Activated CD8-positive, alpha-beta memory T cell treated with anti-CD3 and anti-CD28 coated beads, Interleukin-2, amount 10 ng/mL, durations not matched to agents 7 days and 5 days (primary cell): ENCODE measurements at regions not wholly inside any gene's neighbourhood (a gene's known extent, or its start where the extent isn't known, plus 50 kb on each side); places are given as distances from the start of the nearest gene placed in this dataset.
"Not testable (repeated sequence)": the region's sequence is repeated elsewhere in the genome, so short reads cannot be mapped to it uniquely, and the experiment has no call there.

Experiments
- ATAC-seq: fragments of 150-1000 bp; cut with Tn5 transposase; one replicate; pipeline ENCODE4 v1.10.0; 2021; ENCODE audit warnings: moderate library complexity
- CTCF ChIA-PET: fragments of 350-600 bp; sonication (Branson Sonifier 250); formaldehyde crosslinking; loops from one replicate; lab custom pipeline; 2021; ENCODE audit warnings: antibody characterized with exemption; lab: Charles Lee
- DNase-seq: peaks from one replicate; pipeline ENCODE4 v3.0.0-alpha.2; 2020
- H3K27ac Mint-ChIP-seq: one replicate; pipeline ENCODE4 v1.8.0; 2021; ENCODE audit warnings: mild to moderate bottlenecking, mixed read lengths
- H3K27me3 Mint-ChIP-seq: one replicate; pipeline ENCODE4 v1.8.0; 2021; ENCODE audit warnings: mixed read lengths
- H3K36me3 Mint-ChIP-seq: one replicate; pipeline ENCODE4 v1.8.0; 2021; ENCODE audit warnings: mild to moderate bottlenecking, mixed read lengths
- H3K4me1 Mint-ChIP-seq: one replicate; pipeline ENCODE4 v1.8.0; 2021; ENCODE audit warnings: mixed read lengths
- H3K4me3 Mint-ChIP-seq: one replicate; pipeline ENCODE4 v1.8.0; 2021; ENCODE audit warnings: mild to moderate bottlenecking, moderate library complexity, mixed read lengths
- H3K9me3 Mint-ChIP-seq: one replicate; pipeline ENCODE4 v1.8.0; 2022; ENCODE audit warnings: low read depth, mixed read lengths

GRCh38 chr12:116443821-116444589 lies 115.2 kb upstream of the MAP1LC3B2 start:
- ATAC-seq (no peak), DNase-seq (no peak)
- H3K4me1 Mint-ChIP-seq, result no peaks in the 10 kb centered on the region
- no peaks in the 10 kb centered on the region for H3K36me3 Mint-ChIP-seq
- no peak overlapping the region for H3K27ac Mint-ChIP-seq
- H3K27me3 Mint-ChIP-seq, result peaks cover 2% of the 10 kb centered on the region
- no peak overlapping the region for H3K4me3 Mint-ChIP-seq
- H3K9me3 Mint-ChIP-seq, result no peaks in the 10 kb centered on the region
- CTCF ChIA-PET, result no interaction called here

GRCh38 chr12:116444590-116444943 lies 114.6 kb upstream of the MAP1LC3B2 start:
- Mint-ChIP-seq H3K27me3 (peaks cover 2% of the 10 kb centered on the region), H3K36me3 (no peaks in the 10 kb centered on the region), H3K9me3 (no peaks in the 10 kb centered on the region), H3K4me3 (no peak overlapping the region), H3K4me1 (no peaks in the 10 kb centered on the region), H3K27ac (no peak overlapping the region)
- no peak for DNase-seq
- no peak for ATAC-seq
- CTCF ChIA-PET, result no interaction called here

GRCh38 chr12:116448165-116448739 lies 110.9 kb upstream of the MAP1LC3B2 start:
- no peak for ATAC-seq
- DNase-seq, result no peak

GRCh38 chr12:116450406-116450910 lies 108.7 kb upstream of the MAP1LC3B2 start:
- Mint-ChIP-seq H3K9me3 (no peaks in the 10 kb centered on the region), H3K36me3 (no peaks in the 10 kb centered on the region), H3K4me1 (peaks cover 9% of the 10 kb centered on the region), H3K4me3 (no peak overlapping the region), H3K27me3 (peaks cover 2% of the 10 kb centered on the region), H3K27ac (no peak overlapping the region)
- ATAC-seq (no peak), DNase-seq (no peak)
- CTCF ChIA-PET, result interaction anchor here (0.6 kb wide), 1 partner anchor 184 kb away, joined by 3 read pairs; no protein-coding TSS in a partner anchor

More at GRCh38 chr12:116448165-116448739, 110.9 kb upstream of the MAP1LC3B2 start:
- H3K36me3 Mint-ChIP-seq, result no peaks in the 10 kb centered on the region
- H3K27ac Mint-ChIP-seq, result no peak overlapping the region
- H3K9me3 Mint-ChIP-seq, result no peaks in the 10 kb centered on the region
- no peak overlapping the region for H3K4me3 Mint-ChIP-seq
- peaks cover 6% of the 10 kb centered on the region for H3K4me1 Mint-ChIP-seq
- H3K27me3 Mint-ChIP-seq, result peaks cover 2% of the 10 kb centered on the region
- CTCF ChIA-PET, result no interaction called here

- H3K27ac Mint-ChIP-seq, H3K27me3 Mint-ChIP-seq, CTCF ChIA-PET, H3K9me3 Mint-ChIP-seq, H3K4me1 Mint-ChIP-seq, H3K36me3 Mint-ChIP-seq, H3K4me3 Mint-ChIP-seq: not testable (repeated sequence)
- peak; percentile 49 for ATAC-seq
- peak; percentile 42 for DNase-seq
Measured at GRCh38 chr12:116452975-116453374, 106.2 kb upstream of the MAP1LC3B2 start.

GRCh38 chr12:116453631-116454030 lies 105.5 kb upstream of the MAP1LC3B2 start:
- Mint-ChIP-seq H3K36me3 (no peaks in the 10 kb centered on the region), H3K4me1 (peaks cover 9% of the 10 kb centered on the region), H3K27ac (no peak overlapping the region), H3K4me3 (no peak overlapping the region), H3K9me3 (no peaks in the 10 kb centered on the region), H3K27me3 (peaks cover 4% of the 10 kb centered on the region)
- CTCF ChIA-PET, result no interaction called here
- ATAC-seq, result no peak
- DNase-seq, result no peak

GRCh38 chr12:116454076-116454475 lies 105.1 kb upstream of the MAP1LC3B2 start:
- CTCF ChIA-PET, result no interaction called here

GRCh38 chr12:116454950-116455447 lies 104.2 kb upstream of the MAP1LC3B2 start:
- Mint-ChIP-seq H3K36me3 (no peaks in the 10 kb centered on the region), H3K4me3 (no peak overlapping the region), H3K4me1 (peaks cover 9% of the 10 kb centered on the region), H3K27ac (no peak overlapping the region), H3K9me3 (no peaks in the 10 kb centered on the region), H3K27me3 (peaks cover 4% of the 10 kb centered on the region)
- DNase-seq (no peak), ATAC-seq (no peak)
- CTCF ChIA-PET, result no interaction called here

More at GRCh38 chr12:116454076-116454475, 105.1 kb upstream of the MAP1LC3B2 start:
- H3K4me3 Mint-ChIP-seq, result no peak overlapping the region
- no peaks in the 10 kb centered on the region for H3K36me3 Mint-ChIP-seq
- no peak overlapping the region for H3K27ac Mint-ChIP-seq
- DNase-seq, result no peak
- H3K4me1 Mint-ChIP-seq, result peaks cover 9% of the 10 kb centered on the region
- no peaks in the 10 kb centered on the region for H3K9me3 Mint-ChIP-seq
- peaks cover 4% of the 10 kb centered on the region for H3K27me3 Mint-ChIP-seq
- ATAC-seq, result no peak

- Mint-ChIP-seq H3K27me3 (peaks cover 4% of the 10 kb centered on the region), H3K36me3 (no peaks in the 10 kb centered on the region), H3K27ac (no peak overlapping the region), H3K4me1 (peaks cover 9% of the 10 kb centered on the region), H3K9me3 (no peaks in the 10 kb centered on the region), H3K4me3 (no peak overlapping the region)
- ATAC-seq (no peak), DNase-seq (no peak)
- CTCF ChIA-PET, result no interaction called here
Measured at GRCh38 chr12:116455540-116456329, 103.4 kb upstream of the MAP1LC3B2 start.

- H3K9me3 Mint-ChIP-seq, result no peaks in the 10 kb centered on the region
- CTCF ChIA-PET, result no interaction called here
- DNase-seq, result no peak
- no peak for ATAC-seq
- no peak overlapping the region for H3K27ac Mint-ChIP-seq
- H3K4me3 Mint-ChIP-seq, result no peak overlapping the region
- H3K27me3 Mint-ChIP-seq, result peaks cover 4% of the 10 kb centered on the region
- H3K4me1 Mint-ChIP-seq, result peaks cover 9% of the 10 kb centered on the region
- H3K36me3 Mint-ChIP-seq, result no peaks in the 10 kb centered on the region
Measured at GRCh38 chr12:116456330-116457082, 102.7 kb upstream of the MAP1LC3B2 start.

- Mint-ChIP-seq H3K36me3 (no peaks in the 10 kb centered on the region), H3K27ac (no peak overlapping the region), H3K27me3 (peaks cover 4% of the 10 kb centered on the region), H3K4me1 (peaks cover 2% of the 10 kb centered on the region), H3K9me3 (no peaks in the 10 kb centered on the region), H3K4me3 (no peak overlapping the region)
- no peak for DNase-seq
- CTCF ChIA-PET, result no interaction called here
- ATAC-seq, result no peak
Measured at GRCh38 chr12:116458492-116458891, 100.7 kb upstream of the MAP1LC3B2 start.

- no peak overlapping the region for H3K4me3 Mint-ChIP-seq
- H3K27me3 Mint-ChIP-seq, result peaks cover 4% of the 10 kb centered on the region
- no peaks in the 10 kb centered on the region for H3K9me3 Mint-ChIP-seq
- H3K27ac Mint-ChIP-seq, result no peak overlapping the region
- CTCF ChIA-PET, result no interaction called here
- ATAC-seq (no peak), DNase-seq (no peak)
- H3K36me3 Mint-ChIP-seq, result no peaks in the 10 kb centered on the region
- no peaks in the 10 kb centered on the region for H3K4me1 Mint-ChIP-seq
Measured at GRCh38 chr12:116459011-116459875, 99.9 kb upstream of the MAP1LC3B2 start.
